Stimulated activated naive CD8-positive, alpha-beta T cell treated with anti-CD3 and anti-CD28 coated beads, Interleukin-15, Interleukin-2, amounts not matched to agents 100 U/mL and 50 U/mL, for 24 hours (primary cell): ENCODE measurements at regions not wholly inside any gene's neighbourhood (a gene's known extent, or its start where the extent isn't known, plus 50 kb on each side); places are given as distances from the start of the nearest gene placed in this dataset.
"Not testable (repeated sequence)": the region's sequence is repeated elsewhere in the genome, so short reads cannot be mapped to it uniquely, and the experiment has no call there.

ENCODE experiments used
- ATAC-seq: fragments of 150-1000 bp; cut with Tn5 transposase; one replicate; pipeline ENCODE4 v1.10.0; 2021
- DNase-seq: peaks from one replicate; pipeline ENCODE4 v3.0.0; 2021

DNA sequence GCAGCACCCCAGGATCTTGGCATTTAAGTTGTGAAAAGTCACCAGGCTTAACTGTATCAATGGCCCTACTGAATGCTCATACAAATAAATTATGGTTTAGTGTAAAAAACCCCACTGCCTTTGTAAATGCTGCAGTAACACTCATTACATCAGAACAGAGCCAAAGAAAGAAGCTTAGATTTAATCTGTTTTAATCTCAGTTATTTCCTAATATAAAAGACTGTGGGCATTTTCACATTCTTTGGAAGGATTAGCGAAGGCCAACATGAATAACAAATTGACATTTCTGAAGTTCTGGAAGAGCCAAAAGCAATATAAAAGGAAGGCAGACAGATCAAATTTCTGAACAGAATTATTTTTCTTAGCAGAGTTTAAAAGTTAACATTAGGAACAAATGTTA lies 140.0 kb upstream of the HCCS start:
- ATAC-seq (no peak), DNase-seq (no peak)

- ATAC-seq (no peak), DNase-seq (no peak)
Measured at GRCh38 chrX:10971759-10972158, 139.4 kb upstream of the HCCS start.

DNA sequence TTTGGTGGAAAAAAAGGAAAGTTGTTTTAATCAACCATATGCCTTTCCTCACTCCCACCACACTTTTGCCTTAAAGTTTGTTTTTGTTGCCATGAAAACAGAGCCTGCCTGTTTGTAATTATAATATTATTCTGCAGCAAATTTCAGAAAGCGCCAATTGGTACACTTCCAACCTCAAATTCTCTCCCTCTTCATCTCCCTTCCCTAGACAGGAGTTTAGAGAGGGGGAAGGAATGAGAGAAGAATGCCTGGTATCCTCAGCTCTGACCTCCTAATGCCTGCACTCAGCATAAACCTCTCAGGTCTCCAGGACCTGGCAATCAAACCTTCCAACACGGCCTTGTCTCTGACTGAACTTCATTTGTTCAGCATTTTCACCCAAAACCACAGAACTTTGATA lies 138.4 kb upstream of the HCCS start:
- ATAC-seq (no peak), DNase-seq (no peak)

- DNase-seq (no peak), ATAC-seq (no peak)
Measured at GRCh38 chrX:10974920-10975319, 136.2 kb upstream of the HCCS start.

DNA sequence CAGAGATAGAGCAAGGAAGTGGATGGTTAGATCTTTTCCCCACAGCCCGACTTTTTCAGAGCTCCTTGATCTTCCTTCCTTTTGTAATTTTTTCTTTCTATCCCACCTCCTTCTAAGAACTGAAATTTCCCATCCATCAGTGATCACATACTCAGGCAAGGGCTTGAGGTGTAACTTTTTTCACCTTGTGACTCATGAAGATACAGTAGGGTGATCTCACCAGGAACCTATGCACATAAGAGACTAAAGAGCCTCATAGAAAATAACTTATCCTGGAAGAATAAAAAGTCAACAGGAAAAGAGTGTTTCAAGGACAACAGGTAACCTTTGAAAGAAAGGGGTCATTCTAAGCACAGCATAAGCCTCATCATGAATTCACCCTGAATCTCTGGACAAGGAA lies 131.2 kb upstream of the HCCS start:
- no peak for DNase-seq
- ATAC-seq = no peak

DNA sequence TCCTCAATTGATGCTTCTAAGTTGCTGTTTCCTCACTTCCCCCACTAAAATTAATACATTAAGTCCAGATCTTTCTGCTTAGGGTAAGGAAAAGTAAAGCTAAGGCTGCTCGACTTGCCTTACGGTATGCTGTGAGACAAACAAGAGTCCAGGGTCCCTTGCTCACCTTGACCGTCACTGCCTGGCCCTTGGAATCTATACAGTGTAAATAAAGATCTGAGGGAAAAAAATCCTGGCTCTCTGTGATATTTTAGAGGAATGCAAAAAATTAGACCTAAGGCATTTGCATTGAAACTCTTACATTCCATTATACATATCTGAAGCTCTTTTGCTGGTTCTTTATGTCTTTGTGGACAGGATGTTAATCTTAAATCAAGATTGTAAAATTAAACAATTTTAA lies 129.6 kb upstream of the HCCS start:
- ATAC-seq (no peak), DNase-seq (no peak)

- DNase-seq (no peak), ATAC-seq (no peak)
Measured at GRCh38 chrX:10983526-10983925, 127.6 kb upstream of the HCCS start.

DNA sequence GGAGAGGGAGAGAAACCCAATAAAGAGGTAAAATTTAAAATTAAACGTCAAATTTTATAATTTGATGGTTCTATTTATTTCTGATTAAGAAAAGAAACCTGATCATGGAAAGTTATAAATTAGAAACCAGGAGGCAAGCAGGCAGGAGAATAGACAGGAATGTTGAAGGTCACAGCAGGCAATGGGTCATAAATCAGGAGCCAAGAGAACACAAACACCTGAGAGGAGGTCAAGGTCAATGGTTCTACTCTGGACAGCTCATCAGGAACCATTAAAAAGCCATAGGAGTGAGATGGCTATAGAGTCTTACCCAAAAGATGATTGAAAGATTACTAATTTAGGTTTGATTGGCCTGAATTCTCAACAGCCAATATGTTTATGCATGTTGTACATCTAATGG lies 126.9 kb upstream of the HCCS start:
- ATAC-seq (no peak), DNase-seq (no peak)

DNA sequence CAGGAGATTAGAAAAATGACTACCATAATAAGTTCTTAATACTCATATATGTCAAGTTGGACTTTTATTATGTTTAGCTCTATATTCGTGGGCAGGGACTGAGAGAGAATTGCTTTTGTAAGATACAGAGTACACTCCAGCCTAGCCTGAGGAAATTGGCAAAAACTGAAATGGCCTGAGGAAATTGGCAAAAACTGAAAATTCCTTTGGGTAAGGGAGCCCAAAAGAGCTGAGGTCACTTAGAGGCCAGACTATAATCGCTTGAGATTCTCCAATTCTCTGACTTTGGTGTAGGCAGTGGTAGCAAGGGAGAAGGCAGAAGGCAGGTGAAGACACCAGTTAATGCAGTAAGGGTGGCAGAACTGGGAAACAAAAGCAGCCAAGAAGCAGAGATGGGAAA lies 124.5 kb upstream of the HCCS start:
- no peak for DNase-seq
- no peak for ATAC-seq

DNA sequence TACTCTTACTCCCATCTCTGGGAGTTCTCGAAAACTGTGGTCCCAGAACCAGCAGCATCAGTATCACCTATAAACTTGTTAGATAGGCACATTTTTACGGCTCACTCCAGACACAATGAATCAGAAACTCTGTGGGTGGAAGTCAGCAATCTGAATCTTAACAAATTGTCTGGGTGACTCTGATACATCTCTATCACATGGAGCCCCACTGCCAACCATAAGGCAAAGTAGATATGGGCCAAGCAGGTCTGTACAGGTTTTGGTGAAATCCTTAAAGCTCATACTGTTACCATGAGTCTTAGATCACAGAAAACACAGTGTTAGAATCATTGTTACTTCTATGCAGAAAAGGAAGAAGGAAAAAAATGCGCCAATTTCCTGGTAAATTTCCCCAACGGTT lies 122.5 kb upstream of the HCCS start:
- DNase-seq (no peak), ATAC-seq (no peak)

DNA sequence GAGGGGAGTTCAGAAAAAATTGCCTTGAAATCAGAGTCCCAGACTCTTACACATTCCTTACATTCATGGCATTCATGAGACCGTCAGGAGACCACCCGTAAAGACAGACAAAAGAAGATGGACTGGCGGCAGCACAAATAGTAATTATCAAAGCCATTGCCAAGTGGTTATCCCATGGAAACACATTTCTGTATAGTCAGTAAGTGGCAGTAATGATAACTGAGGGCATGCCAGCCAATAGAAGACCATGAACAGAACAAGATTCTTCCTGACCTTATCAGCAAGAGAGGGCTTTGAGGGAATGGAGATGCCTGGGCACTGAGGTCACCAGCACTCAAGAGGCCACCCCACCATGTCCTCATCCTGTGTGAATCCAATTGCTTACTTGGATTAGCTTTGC lies 121.7 kb upstream of the HCCS start:
- DNase-seq (no peak), ATAC-seq (no peak)

GRCh38 chrX:10990418-10990817 lies 120.7 kb upstream of the HCCS start:
- DNase-seq (no peak), ATAC-seq (no peak)

- DNase-seq = no peak
- ATAC-seq = no peak
Measured at GRCh38 chrX:10990976-10991375, 120.2 kb upstream of the HCCS start.

DNA sequence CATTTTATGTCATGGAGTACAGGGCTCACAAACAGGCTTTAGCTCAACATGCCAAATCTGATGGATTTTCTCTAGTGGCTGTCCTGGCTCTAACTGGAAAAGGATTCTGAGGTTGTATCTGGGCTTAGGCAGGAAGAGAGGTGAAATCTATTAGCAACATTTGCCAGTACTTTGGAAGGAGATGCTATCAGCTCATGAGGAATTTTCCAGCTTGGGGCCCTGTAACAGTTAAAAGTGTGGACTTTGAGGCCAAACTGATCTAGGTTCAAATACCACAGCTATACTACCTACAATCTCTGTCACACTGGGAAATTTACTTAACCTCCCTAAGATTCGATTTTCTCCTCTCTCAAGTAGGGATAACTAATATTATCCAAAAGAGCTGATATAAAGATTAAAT lies 119.0 kb upstream of the HCCS start:
- ATAC-seq (no peak), DNase-seq (no peak)

DNA sequence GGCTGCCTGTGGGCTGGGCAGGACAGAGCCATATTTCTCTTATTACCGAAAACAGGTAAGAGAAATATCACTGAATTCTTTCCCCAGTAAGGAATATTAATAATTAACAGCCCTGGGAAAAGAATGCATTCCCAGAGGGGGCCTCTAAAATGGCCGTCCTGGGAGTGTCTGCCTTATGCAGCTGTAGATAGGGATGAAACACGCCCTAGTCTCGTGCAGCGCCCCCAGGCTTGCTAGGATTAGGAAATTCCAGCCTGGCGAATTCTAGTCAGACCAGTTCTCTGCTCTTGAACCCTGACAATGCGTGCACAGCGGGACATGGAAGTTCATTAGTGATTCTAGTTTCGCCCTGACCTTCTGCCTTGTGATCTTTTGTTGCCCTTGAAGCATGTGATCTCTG lies 104.1 kb upstream of the HCCS start:
- not testable (repeated sequence) for ATAC-seq, DNase-seq

- DNase-seq (no peak), ATAC-seq (no peak)
Measured at GRCh38 chrX:11010476-11010875, 100.7 kb upstream of the HCCS start.

DNA sequence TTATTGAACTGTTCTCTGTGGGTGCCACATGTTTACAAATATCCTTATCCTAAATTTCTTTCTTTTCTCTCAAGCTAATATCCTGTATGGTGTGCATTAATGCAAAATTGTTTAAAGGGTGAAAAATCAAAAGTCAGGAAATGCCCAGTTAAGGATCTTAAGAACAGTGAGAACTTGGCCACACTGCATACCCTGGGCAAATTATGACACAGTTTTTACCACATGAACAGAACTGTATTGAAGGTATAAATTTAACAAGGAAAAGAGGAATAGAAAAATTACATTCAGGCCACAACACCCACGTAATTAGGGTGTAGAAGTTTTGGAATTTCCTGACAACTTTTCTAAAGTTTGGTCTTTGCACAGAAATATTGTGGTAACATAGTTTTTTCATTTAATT lies 94.4 kb upstream of the HCCS start:
- no peak for DNase-seq
- no peak for ATAC-seq

- DNase-seq, ATAC-seq: not testable (repeated sequence)
Measured at GRCh38 chrX:11022588-11022987, 88.5 kb upstream of the HCCS start.

DNA sequence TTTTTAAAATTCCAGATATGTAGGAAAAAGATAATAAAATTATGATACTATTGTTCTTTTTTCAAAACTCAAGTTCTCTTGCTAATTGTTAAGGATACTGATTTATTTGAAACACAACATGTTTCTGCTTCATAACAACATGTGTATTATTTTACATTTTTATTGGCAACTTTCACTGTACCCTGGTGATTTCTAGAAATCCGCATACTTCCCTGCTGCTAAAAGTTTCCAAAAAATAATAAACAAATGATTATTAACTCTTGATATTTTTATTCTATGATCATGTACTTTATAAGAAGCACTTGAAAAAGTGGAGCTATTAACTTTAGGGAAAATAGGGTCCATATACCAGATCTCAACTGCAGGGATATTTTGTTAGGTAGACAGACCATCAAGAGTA lies 71.2 kb upstream of the HCCS start:
- DNase-seq = no peak
- ATAC-seq = no peak

GRCh38 chrX:11040405-11040804 lies 70.7 kb upstream of the HCCS start:
- no peak for DNase-seq
- no peak for ATAC-seq

GRCh38 chrX:11040996-11041395 lies 70.1 kb upstream of the HCCS start:
- DNase-seq (no peak), ATAC-seq (no peak)

DNA sequence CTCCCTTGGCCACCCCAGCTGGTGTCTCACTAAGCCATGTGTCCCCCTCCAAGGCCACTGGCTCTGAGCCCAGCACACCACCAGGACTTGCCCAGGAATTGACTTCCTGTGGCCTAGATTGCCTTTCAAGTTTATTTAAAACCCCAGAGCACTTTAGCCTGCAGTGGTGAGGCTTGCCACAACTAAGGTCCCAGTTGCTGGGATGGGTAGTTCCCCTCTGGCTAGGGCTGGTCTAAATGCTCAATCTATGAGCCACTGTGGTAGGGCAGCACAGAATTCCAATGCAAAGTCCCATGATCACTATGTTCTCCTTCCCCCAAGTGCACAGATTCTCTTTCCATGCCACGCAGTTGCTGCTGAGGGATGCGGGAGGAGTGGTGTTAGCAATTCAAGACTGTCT lies 61.1 kb upstream of the HCCS start:
- no peak for DNase-seq
- ATAC-seq = no peak

DNA sequence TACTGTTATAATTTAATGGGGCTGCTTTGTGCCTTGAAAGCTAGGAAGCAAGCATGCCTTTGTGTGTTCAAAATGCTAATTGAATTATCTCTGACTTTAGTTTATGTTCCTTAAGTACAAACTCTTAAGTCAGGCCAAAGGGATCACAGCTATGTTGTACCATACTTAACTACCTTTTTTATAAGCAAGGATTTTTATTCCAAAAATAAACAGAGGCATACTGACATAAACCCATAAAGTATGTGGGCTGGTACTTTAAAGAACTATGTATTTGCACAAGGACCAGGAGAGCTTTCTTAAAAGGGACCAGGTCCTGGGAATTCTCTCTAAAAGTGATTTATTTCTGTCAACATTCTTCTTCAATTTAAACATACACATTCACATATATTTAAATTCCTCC lies 57.8 kb upstream of the HCCS start:
- no peak for DNase-seq
- no peak for ATAC-seq

GRCh38 chrX:11056322-11057176 lies 54.6 kb upstream of the HCCS start:
- DNase-seq = no peak

DNA sequence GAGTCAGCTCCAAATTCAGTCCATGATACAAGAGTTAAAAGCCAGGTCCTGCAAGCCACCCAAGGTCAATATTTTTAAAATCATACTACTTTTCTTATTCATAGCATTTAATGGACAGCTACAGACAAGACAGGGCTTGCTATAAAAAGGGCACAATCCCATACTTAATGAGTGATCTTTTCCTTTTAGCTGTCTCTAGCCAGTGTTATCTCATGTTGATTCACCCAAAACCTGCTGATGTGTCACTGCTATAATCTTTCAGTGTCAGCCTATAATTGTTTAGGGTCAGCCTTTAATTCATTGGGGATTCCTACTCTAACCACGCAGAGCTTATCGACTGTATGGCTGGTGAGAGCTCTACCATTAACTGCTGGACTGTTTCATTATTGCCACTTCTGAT lies 51.2 kb upstream of the HCCS start:
- no peak for DNase-seq
- no peak for ATAC-seq

More at GRCh38 chrX:11056322-11057176, 54.6 kb upstream of the HCCS start:
- ATAC-seq = no peak
